ENCODE measurements at regions not wholly inside any gene's neighbourhood (a gene's known extent, or its start where the extent isn't known, plus 50 kb on each side); places are given as distances from the start of the nearest gene placed in this dataset.

DNA sequence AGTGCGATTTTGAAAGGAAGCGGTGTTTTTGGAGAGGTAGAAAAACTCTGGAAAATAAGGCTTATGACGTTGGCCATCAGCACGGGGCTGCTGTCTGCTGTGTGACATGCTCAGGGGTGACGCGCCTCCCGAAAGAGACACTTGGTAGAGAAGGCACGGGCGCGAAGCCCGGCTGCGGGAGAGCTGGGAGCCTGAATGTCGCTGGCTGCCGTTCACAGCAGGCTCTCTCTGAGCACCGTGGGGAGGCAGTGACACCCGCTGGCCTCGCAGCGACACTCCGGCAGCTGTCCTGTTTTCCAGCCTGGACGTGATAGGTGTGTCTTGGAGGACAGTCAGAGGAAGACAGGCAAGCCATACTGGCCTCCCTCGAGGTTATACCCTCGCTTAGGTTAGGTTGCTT lies 759.1 kb upstream of the RBFOX1 start:
- no peak for TF ChIP-seq TAF1 (IDR thresholded peaks at IDR 0.05; ENCODE audit: borderline replicate concordance, low read depth, low read length)
- no peak for TF ChIP-seq POLR2AphosphoS5 (IDR thresholded peaks at IDR 0.05; ENCODE audit: low read depth, low read length)

Measured in GM12892 (cell line).